Neuronal stem cell (in vitro differentiated cells): ENCODE measurements at regions not wholly inside any gene's neighbourhood (a gene's known extent, or its start where the extent isn't known, plus 50 kb on each side); places are given as distances from the start of the nearest gene placed in this dataset.

Experiments used
- DNase-seq: peaks from one replicate; pipeline ENCODE4 v3.0.0-alpha.2; 2013; ENCODE audit warnings: low spot score
- H2AFZ ChIP-seq: one replicate; pipeline ENCODE4 v1.6.1; 2013; ENCODE audit warnings: mild to moderate bottlenecking, low read length, inconsistent platforms
- H2AK5ac ChIP-seq: 2 replicates; pipeline ENCODE4 v1.6.1; 2013; ENCODE audit warnings: low read depth, mild to moderate bottlenecking, inconsistent platforms, low read length, moderate library complexity, mixed read lengths
- H2BK120ac ChIP-seq: 2 replicates; pipeline ENCODE4 v1.6.1; 2013; ENCODE audit warnings: low read depth, mild to moderate bottlenecking, inconsistent platforms, low read length, moderate library complexity, mixed read lengths
- H2BK12ac ChIP-seq: one replicate; pipeline ENCODE4 v1.6.1; 2013; ENCODE audit warnings: low read length, inconsistent platforms
- H2BK15ac ChIP-seq: 2 replicates; pipeline ENCODE4 v1.6.1; 2013; ENCODE audit warnings: mild to moderate bottlenecking, low read length, inconsistent platforms, mixed read lengths
- H2BK5ac ChIP-seq: one replicate; pipeline ENCODE4 v1.6.1; 2013; ENCODE audit warnings: inconsistent platforms, mild to moderate bottlenecking, low read length, moderate library complexity
- H3K14ac ChIP-seq: one replicate; pipeline ENCODE4 v1.6.1; 2013; ENCODE audit warnings: low read length, inconsistent platforms
- H3K18ac ChIP-seq: 2 replicates; pipeline ENCODE4 v1.6.1; 2013; ENCODE audit warnings: low read length, inconsistent platforms
- H3K23ac ChIP-seq: 2 replicates; pipeline ENCODE4 v1.6.1; 2013; ENCODE audit warnings: low read depth, mild to moderate bottlenecking, mixed read lengths, low read length, inconsistent platforms; ENCODE audit not compliant: poor library complexity
- H3K27ac ChIP-seq: replicated peaks from 3 replicates; pipeline ENCODE4 v1.5.1; 2013; ENCODE audit warnings: low read length, inconsistent platforms
- H3K27me3 ChIP-seq, 3 experiments: 2 replicates each; pipeline ENCODE4 v1.6.1; 2013; ENCODE audit warnings: low read length in 3 of 3, mild to moderate bottlenecking in 2 of 3, inconsistent platforms in 1 of 3, low read depth in 1 of 3, mixed read lengths in 1 of 3, moderate library complexity in 1 of 3; ENCODE audit not compliant: control insufficient read depth in 3 of 3, insufficient read depth in 3 of 3
- H3K36me3 ChIP-seq, 2 donors: replicated peaks in 1 of 2; 2 replicates each; pipeline ENCODE4 v1.6.1; 2013; ENCODE audit warnings: low read length in 2 of 2; ENCODE audit not compliant: control insufficient read depth in 2 of 2, insufficient read depth in 2 of 2
- H3K4ac ChIP-seq: 2 replicates; pipeline ENCODE4 v1.6.1; 2013; ENCODE audit warnings: inconsistent platforms, mild to moderate bottlenecking, low read length, moderate library complexity
- H3K4me1 ChIP-seq, 2 donors: 1 replicate in 1 of 2; 2 replicates in 1 of 2; pipeline ENCODE4 v1.6.1; 2013; ENCODE audit warnings: low read length in 2 of 2, low read depth in 1 of 2; ENCODE audit not compliant: control insufficient read depth in 2 of 2, insufficient read depth in 1 of 2
- H3K4me2 ChIP-seq: one replicate; pipeline ENCODE4 v1.6.1; 2013; ENCODE audit warnings: mild to moderate bottlenecking, low read length, inconsistent platforms; ENCODE audit not compliant: insufficient read depth, poor library complexity, severe bottlenecking
- H3K4me3 ChIP-seq, 2 donors: 2 replicates each; pipeline ENCODE4 v1.5.1; 2013; ENCODE audit warnings: low read length in 2 of 2, mild to moderate bottlenecking in 2 of 2, inconsistent platforms in 1 of 2, moderate library complexity in 1 of 2
- H3K79me1 ChIP-seq: one replicate; pipeline ENCODE4 v1.6.1; 2013; ENCODE audit warnings: low read depth, mild to moderate bottlenecking, inconsistent platforms, low read length, moderate library complexity
- H3K9ac ChIP-seq: one replicate; pipeline ENCODE4 v1.6.1; 2013; ENCODE audit warnings: mild to moderate bottlenecking, low read depth, low read length, inconsistent platforms; ENCODE audit not compliant: poor library complexity
- H3K9me3 ChIP-seq, 2 donors: replicated peaks in 1 of 2; 2 replicates each; pipeline versions ENCODE3 to v1.6.1; 2013; ENCODE audit warnings: low read length in 2 of 2, mild to moderate bottlenecking in 2 of 2, inconsistent platforms in 1 of 2, low read depth in 1 of 2, mixed read lengths in 1 of 2, moderate library complexity in 1 of 2; ENCODE audit not compliant: control insufficient read depth in 2 of 2, insufficient read depth in 1 of 2
- H4K8ac ChIP-seq: one replicate; pipeline ENCODE4 v1.6.1; 2013; ENCODE audit warnings: low read depth, mild to moderate bottlenecking, inconsistent platforms, low read length, moderate library complexity
- H4K91ac ChIP-seq: one replicate; pipeline ENCODE4 v1.6.1; 2013; ENCODE audit warnings: low read length, low read depth, mild to moderate bottlenecking, inconsistent platforms; ENCODE audit not compliant: poor library complexity
- WGBS, 2 donors: extraction: QIAGEN DNeasy Blood & Tissue Kit; methylation state at CpG; one replicate each; pipeline ENCODE4 v1.1.7; 2013; ENCODE audit warnings: missing lambda C conversion rate in 2 of 2, mixed read lengths in 1 of 2; ENCODE audit not compliant: insufficient read length in 2 of 2, insufficient replicate concordance in 1 of 2; ENCODE audit errors: extremely low coverage in 2 of 2; 5-methylcytosine and 5-hydroxymethylcytosine counted together

- H3K23ac ChIP-seq: no peak overlapping the region
- DNase-seq: no peak
- H3K36me3 ChIP-seq: no peaks in the 10 kb centered on the region
- H3K79me1 ChIP-seq: no peaks in the 10 kb centered on the region
- H3K4me2 ChIP-seq: no peak overlapping the region
- no peaks in the 10 kb centered on the region for H3K4me1 ChIP-seq
- no peak overlapping the region for H3K4me3 ChIP-seq
- no peak overlapping the region for H3K4ac ChIP-seq
- no peak overlapping the region for H4K91ac ChIP-seq
- no peak overlapping the region for H3K18ac ChIP-seq
- H2AFZ ChIP-seq: no peak overlapping the region
- H3K14ac ChIP-seq: no peak overlapping the region
- no peak overlapping the region for H2BK15ac ChIP-seq
- no peak overlapping the region for H3K27ac ChIP-seq
- H2AK5ac ChIP-seq: no peak overlapping the region
- WGBS, 2 donors: no CpG with 5 or more reads among the region's 10 CpGs
- H2BK12ac ChIP-seq: no peak overlapping the region
- H3K27me3 ChIP-seq: no peaks in the 10 kb centered on the region
- no peak overlapping the region for H2BK120ac ChIP-seq
- H3K9me3 ChIP-seq: no peaks in the 10 kb centered on the region
- H4K8ac ChIP-seq: no peak overlapping the region
- H2BK5ac ChIP-seq: no peak overlapping the region
- H3K9ac ChIP-seq: no peak overlapping the region
Observed at GRCh38 chr19:31023038-31023437, 326.2 kb downstream of the TSHZ3 start.

GRCh38 chr19:31018936-31019335, 330.3 kb downstream of the TSHZ3 start:
- DNase-seq: no peak
- WGBS, 2 donors: no CpG with 5 or more reads among the region's 5 CpGs
- H4K91ac ChIP-seq: no peak overlapping the region

GRCh38 chr19:31015778-31016177, 333.5 kb downstream of the TSHZ3 start:
- no peak overlapping the region for H3K4me3 ChIP-seq
- no peak overlapping the region for H3K23ac ChIP-seq
- no peaks in the 10 kb centered on the region for H3K36me3 ChIP-seq
- no peak overlapping the region for H3K4ac ChIP-seq
- no peak overlapping the region for H2AFZ ChIP-seq
- no peak overlapping the region for H2BK5ac ChIP-seq
- H3K4me1 ChIP-seq: no peaks in the 10 kb centered on the region
- H4K91ac ChIP-seq: no peak overlapping the region
- H3K27ac ChIP-seq: no peak overlapping the region
- H3K9ac ChIP-seq: no peak overlapping the region
- H3K27me3 ChIP-seq: no peaks in the 10 kb centered on the region
- WGBS, 2 donors: no CpG with 5 or more reads among the region's 4 CpGs
- no peaks in the 10 kb centered on the region for H3K9me3 ChIP-seq
- no peak overlapping the region for H2BK12ac ChIP-seq
- no peak overlapping the region for H3K18ac ChIP-seq
- H3K14ac ChIP-seq: no peak overlapping the region
- H3K4me2 ChIP-seq: no peak overlapping the region
- H2AK5ac ChIP-seq: no peak overlapping the region
- no peaks in the 10 kb centered on the region for H3K79me1 ChIP-seq
- H4K8ac ChIP-seq: no peak overlapping the region
- H2BK15ac ChIP-seq: no peak overlapping the region
- no peak overlapping the region for H2BK120ac ChIP-seq
- DNase-seq: no peak

More at GRCh38 chr19:31018936-31019335, 330.3 kb downstream of the TSHZ3 start:
- no peak overlapping the region for H3K4me3 ChIP-seq
- H2BK12ac ChIP-seq: no peak overlapping the region
- no peaks in the 10 kb centered on the region for H3K79me1 ChIP-seq
- H3K18ac ChIP-seq: no peak overlapping the region
- no peaks in the 10 kb centered on the region for H3K4me1 ChIP-seq
- no peak overlapping the region for H2BK120ac ChIP-seq
- no peaks in the 10 kb centered on the region for H3K9me3 ChIP-seq
- H4K8ac ChIP-seq: no peak overlapping the region
- no peaks in the 10 kb centered on the region for H3K36me3 ChIP-seq
- H3K27me3 ChIP-seq: no peaks in the 10 kb centered on the region
- no peak overlapping the region for H3K4me2 ChIP-seq
- no peak overlapping the region for H3K9ac ChIP-seq
- H2BK5ac ChIP-seq: no peak overlapping the region
- H2AK5ac ChIP-seq: no peak overlapping the region
- no peak overlapping the region for H3K4ac ChIP-seq
- no peak overlapping the region for H3K27ac ChIP-seq
- no peak overlapping the region for H3K14ac ChIP-seq
- no peak overlapping the region for H2BK15ac ChIP-seq
- no peak overlapping the region for H3K23ac ChIP-seq
- H2AFZ ChIP-seq: no peak overlapping the region

GRCh38 chr19:31014668-31015067, 334.6 kb downstream of the TSHZ3 start:
- Histone ChIP-seq H3K18ac (no peak overlapping the region), H2AFZ (no peak overlapping the region), H3K4me3 (no peak overlapping the region), H2BK120ac (no peak overlapping the region), H3K4ac (no peak overlapping the region), H2BK5ac (no peak overlapping the region), H2BK15ac (no peak overlapping the region), H3K79me1 (no peaks in the 10 kb centered on the region), H2BK12ac (no peak overlapping the region), H4K91ac (no peak overlapping the region), H3K27ac (no peak overlapping the region), H3K4me2 (no peak overlapping the region), H2AK5ac (no peak overlapping the region), H3K4me1 (no peaks in the 10 kb centered on the region), H4K8ac (no peak overlapping the region), H3K23ac (no peak overlapping the region), H3K9me3 (no peaks in the 10 kb centered on the region), H3K14ac (no peak overlapping the region), H3K36me3 (no peaks in the 10 kb centered on the region), H3K27me3 (no peaks in the 10 kb centered on the region), H3K9ac (no peak overlapping the region)
- no peak for DNase-seq
